IPS-15b (cell line): ENCODE measurements at regions not wholly inside any gene's neighbourhood (a gene's known extent, or its start where the extent isn't known, plus 50 kb on each side); places are given as distances from the start of the nearest gene placed in this dataset.

ENCODE experiments used
- H3K27me3 ChIP-seq: one replicate; pipeline ENCODE4 v1.6.1; 2013; ENCODE audit warnings: low read length; ENCODE audit not compliant: control insufficient read depth, insufficient read depth
- H3K36me3 ChIP-seq: one replicate; pipeline ENCODE4 v1.6.1; 2013; ENCODE audit warnings: low read length; ENCODE audit not compliant: control insufficient read depth, insufficient read depth
- H3K4me1 ChIP-seq: one replicate; pipeline ENCODE4 v1.6.1; 2013; ENCODE audit warnings: mild to moderate bottlenecking, low read length; ENCODE audit not compliant: control insufficient read depth, insufficient read depth
- H3K4me3 ChIP-seq: one replicate; pipeline ENCODE4 v1.5.1; 2013; ENCODE audit warnings: low read depth, low read length
- H3K9ac ChIP-seq: one replicate; pipeline ENCODE4 v1.6.1; 2013; ENCODE audit warnings: low read depth, mild to moderate bottlenecking, low read length
- H3K9me3 ChIP-seq: one replicate; pipeline ENCODE4 v1.6.1; 2013; ENCODE audit warnings: mild to moderate bottlenecking, low read length; ENCODE audit not compliant: control insufficient read depth, insufficient read depth

DNA sequence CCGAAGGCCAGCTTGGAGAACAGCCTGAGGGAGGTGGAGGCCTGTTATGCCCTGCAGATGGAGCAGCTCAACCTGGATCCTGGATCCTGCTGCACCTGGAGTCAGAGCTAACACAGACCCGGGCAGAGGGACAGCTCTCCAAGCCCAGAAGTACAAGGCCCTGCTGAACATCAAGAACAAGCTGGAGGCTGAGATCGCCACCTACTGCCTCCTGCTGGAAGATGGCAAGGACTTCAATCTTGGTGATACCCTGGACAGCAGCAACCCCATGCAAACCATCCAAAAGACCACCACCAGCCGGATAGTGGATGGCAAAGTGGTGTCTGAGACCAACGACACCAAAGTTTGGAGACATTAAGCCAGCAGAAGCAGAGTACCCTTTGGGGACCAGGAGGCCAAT, 223.5 kb upstream of the ID4 start:
- Histone ChIP-seq H3K9me3 (no peaks in the 10 kb centered on the region), H3K36me3 (no peaks in the 10 kb centered on the region), H3K4me1 (peaks cover 2% of the 10 kb centered on the region), H3K9ac (no peak overlapping the region), H3K4me3 (no peak overlapping the region), H3K27me3 (no peaks in the 10 kb centered on the region)

DNA sequence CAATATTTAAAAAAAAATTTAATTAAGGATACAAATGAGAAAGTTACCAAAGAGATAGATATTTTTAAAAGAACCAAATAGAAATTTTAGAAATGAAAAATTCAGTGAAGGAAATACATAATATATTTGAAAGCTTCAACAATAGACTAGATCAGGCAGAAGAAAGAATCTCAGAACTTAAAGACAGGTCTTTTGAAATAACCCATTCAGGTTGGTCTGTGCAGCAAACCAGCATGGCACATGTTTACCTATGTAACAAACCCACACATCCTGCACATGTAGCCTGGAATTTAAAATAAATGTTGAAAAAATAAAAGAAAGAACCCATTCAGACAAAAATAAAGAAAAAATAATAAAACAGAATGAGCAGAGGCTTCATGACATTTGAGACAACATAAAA, 221.1 kb upstream of the ID4 start:
- Histone ChIP-seq H3K4me1 (no peaks in the 10 kb centered on the region), H3K4me3 (no peak overlapping the region), H3K9me3 (no peaks in the 10 kb centered on the region), H3K36me3 (no peaks in the 10 kb centered on the region), H3K9ac (no peak overlapping the region), H3K27me3 (no peaks in the 10 kb centered on the region)

DNA sequence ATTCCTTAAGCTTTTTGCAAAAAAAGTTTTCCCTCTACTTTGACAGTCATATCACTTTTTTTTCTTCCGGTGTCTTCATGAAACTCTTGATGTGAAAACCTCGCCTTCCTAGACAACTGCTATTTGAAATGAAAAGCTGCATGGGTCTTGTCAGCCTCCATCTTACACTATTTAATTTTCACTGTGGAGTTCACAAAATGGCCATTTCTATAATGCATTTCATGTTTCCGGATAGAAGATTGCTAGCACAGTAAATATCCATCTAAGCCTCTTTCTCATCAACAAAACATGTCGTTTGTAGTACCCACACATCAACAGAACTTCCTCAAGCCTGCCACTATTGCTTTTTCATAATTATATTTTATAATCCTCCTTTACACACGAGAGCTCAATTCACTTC, 204.9 kb upstream of the ID4 start:
- Histone ChIP-seq H3K9me3 (no peaks in the 10 kb centered on the region), H3K4me1 (no peaks in the 10 kb centered on the region), H3K36me3 (no peaks in the 10 kb centered on the region), H3K4me3 (no peak overlapping the region), H3K27me3 (no peaks in the 10 kb centered on the region), H3K9ac (no peak overlapping the region)

DNA sequence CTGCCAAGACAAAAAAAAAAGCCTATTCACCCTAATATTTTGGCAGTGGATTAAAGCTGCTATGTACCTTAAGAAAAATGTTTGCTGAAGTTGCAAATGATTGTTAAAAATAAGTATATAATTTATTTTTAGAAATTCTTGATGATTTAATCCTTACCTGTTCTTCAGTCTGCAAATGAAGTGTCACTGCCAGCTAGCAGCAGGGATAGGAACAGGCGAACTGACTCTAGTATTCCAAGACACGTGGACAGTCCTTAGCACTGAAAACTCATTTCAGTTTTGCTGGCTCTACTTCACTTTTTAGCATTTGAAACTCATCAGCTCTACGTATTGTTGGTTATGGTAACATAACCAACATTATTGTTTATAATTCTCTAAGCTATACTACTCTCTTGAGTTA, 204.4 kb upstream of the ID4 start:
- Histone ChIP-seq H3K4me1 (no peaks in the 10 kb centered on the region), H3K4me3 (no peak overlapping the region), H3K27me3 (no peaks in the 10 kb centered on the region), H3K9me3 (no peaks in the 10 kb centered on the region), H3K36me3 (no peaks in the 10 kb centered on the region), H3K9ac (no peak overlapping the region)

DNA sequence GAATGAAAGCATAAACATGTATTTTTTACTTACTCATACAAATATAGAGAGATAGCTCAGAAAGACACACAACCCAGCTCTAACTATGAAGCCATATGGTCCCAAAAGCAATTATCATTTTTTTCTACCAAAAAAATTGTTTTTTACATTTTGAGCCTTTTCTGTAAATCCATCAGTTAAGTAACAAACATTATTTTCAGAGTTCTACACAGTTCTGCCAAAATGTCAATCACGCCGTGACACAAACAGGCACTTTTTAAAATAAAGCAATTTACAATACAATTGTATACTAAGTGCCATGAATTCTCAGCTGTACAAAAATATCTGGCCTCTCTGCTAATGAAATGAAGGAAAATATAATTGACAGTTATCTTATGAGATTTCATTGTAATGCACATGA, 201.4 kb upstream of the ID4 start:
- no peak overlapping the region for H3K4me3 ChIP-seq
- no peak overlapping the region for H3K9ac ChIP-seq
- no peaks in the 10 kb centered on the region for H3K4me1 ChIP-seq
- H3K27me3 ChIP-seq = no peaks in the 10 kb centered on the region
- H3K9me3 ChIP-seq = no peaks in the 10 kb centered on the region
- no peaks in the 10 kb centered on the region for H3K36me3 ChIP-seq

DNA sequence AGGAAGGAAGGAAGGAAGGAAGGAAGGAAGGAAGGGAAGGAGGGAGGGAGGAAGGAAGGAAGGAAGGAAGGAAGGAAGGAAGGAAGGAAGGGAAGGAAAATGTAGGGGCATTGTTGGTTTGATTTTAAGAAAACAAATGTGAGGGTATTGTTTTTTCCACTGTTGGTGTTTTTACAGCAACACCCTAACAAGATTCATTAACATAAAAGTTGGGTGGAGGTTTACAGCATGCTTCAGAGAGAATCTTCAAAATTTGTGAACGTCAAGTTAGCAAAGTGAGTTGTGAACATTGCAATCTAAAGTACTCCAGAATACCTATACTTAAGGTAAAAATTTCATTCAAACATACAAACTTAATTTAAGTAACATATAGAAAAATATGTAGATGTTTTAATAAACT, 200.2 kb upstream of the ID4 start:
- H3K9ac ChIP-seq = no peak overlapping the region
- H3K36me3 ChIP-seq = no peaks in the 10 kb centered on the region
- no peaks in the 10 kb centered on the region for H3K9me3 ChIP-seq
- H3K27me3 ChIP-seq = no peaks in the 10 kb centered on the region
- no peak overlapping the region for H3K4me3 ChIP-seq
- H3K4me1 ChIP-seq = no peaks in the 10 kb centered on the region

DNA sequence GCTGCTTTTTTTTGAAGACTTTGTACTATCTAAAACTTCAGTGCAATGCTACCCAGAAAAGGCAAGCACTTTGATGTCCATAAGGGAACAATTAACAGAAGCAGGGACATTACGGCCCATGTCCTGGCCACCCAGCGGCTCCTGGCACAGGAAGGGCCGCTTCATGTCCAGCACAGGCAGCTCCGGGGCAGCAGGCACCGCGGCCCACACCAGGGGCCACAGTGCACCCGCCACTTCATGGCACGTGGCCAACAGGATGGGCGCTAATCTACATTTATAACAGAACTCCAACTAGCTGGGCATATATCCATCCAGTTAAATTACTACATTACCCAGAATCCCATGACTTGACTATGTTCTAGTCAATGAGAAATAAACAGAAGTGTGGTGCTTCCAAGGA, 198.2 kb upstream of the ID4 start:
- no peak overlapping the region for H3K4me3 ChIP-seq
- no peaks in the 10 kb centered on the region for H3K4me1 ChIP-seq
- H3K9me3 ChIP-seq = no peaks in the 10 kb centered on the region
- no peaks in the 10 kb centered on the region for H3K27me3 ChIP-seq
- no peaks in the 10 kb centered on the region for H3K36me3 ChIP-seq
- no peak overlapping the region for H3K9ac ChIP-seq

DNA sequence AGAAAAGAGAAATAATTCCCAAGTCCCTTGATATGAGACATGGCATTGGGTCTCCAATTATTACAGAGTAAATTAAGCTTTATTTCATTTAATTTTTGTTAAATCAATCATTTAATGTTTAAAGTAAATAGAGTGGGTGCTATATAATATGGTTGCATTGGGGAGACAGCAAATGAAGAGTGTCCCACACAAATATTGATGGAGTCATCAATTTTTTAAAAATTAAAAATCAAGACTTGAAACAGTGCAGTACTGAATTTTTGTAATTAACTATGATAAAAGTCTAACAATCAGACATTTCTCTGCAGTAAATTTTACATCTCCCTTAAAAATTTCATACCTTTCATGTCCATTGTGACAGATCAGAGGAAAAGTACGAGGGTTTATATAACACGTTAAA, 193.9 kb upstream of the ID4 start:
- H3K9me3 ChIP-seq = no peaks in the 10 kb centered on the region
- no peaks in the 10 kb centered on the region for H3K36me3 ChIP-seq
- H3K4me1 ChIP-seq = no peaks in the 10 kb centered on the region
- H3K9ac ChIP-seq = no peak overlapping the region
- H3K4me3 ChIP-seq = no peak overlapping the region
- no peaks in the 10 kb centered on the region for H3K27me3 ChIP-seq

DNA sequence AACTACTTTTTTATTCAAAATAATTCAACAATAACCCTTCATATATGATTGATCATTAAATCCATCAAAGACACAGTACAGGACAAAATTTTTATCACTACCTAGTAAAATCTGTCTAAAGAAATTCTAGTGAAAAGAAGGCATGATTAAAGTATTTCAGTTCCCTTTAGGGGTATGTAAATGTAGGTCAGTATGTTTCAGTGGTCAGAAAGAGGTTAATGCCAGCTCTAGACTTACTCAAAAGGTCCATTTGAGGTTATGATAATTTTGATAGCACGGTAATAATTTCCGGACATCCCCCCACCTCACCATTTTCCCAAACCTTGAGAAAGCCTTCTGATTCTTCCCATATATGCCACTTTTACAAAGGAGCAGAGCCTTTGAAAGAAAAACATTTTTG, 193.5 kb upstream of the ID4 start:
- H3K9me3 ChIP-seq = no peaks in the 10 kb centered on the region
- no peaks in the 10 kb centered on the region for H3K4me1 ChIP-seq
- no peaks in the 10 kb centered on the region for H3K36me3 ChIP-seq
- H3K4me3 ChIP-seq = no peak overlapping the region
- no peaks in the 10 kb centered on the region for H3K27me3 ChIP-seq
- H3K9ac ChIP-seq = no peak overlapping the region

DNA sequence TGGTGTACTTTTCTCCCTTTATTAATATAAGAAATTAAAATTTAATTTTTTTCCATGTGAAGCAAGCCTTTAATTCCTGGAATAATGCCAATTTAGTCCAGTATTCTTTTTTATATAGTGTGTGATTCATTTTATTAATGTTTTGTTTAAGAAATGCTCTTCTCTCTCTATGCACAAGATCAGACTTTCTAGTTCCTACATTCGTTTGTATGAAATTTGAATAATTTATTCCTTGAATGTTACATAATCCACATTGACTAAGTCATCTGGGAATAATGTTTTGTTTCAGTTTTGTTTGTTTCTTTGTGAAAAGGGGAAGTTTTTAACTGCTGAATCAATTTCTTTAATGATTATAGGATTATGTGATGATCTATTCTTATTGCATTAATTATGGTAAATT, 181.4 kb upstream of the ID4 start:
- Histone ChIP-seq H3K4me1 (peaks cover 7% of the 10 kb centered on the region), H3K27me3 (no peaks in the 10 kb centered on the region), H3K36me3 (no peaks in the 10 kb centered on the region), H3K4me3 (no peak overlapping the region), H3K9ac (no peak overlapping the region), H3K9me3 (no peaks in the 10 kb centered on the region)

DNA sequence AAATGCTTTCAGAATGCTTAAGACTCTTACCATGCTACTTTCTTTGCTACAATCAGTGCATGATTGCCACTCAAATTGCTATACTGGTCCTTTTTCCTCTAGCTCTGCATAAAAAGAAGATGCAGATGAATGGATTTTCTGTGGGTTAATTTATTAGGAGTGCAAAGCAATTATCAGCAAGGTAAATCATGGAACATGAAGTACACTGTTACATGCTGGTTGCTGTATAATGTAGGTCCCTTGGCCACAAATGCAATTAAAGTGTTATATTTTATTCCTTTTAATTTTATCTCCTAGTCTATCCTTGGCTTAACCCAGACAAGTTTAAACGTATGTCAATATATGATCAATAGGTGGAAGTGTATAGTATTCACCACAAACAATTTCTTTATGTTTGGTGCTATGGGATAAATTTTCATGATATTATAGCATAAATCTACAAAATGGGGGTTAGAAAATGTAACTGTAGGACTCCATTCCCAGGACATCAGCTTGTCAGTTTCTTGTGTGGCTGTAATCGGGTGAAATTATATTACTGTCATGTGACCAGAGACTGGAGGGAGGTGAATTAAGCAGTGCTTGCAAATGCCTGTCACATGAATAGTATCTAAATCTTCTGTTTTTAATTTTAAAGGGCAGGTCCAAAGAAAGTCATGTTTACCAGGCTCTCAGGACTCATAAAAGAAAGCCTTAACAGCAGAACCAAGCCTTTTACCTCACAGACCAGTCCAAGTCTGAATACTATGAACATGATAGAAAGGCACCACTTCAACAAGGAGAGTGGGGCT, 176.9 kb upstream of the ID4 start:
- no peaks in the 10 kb centered on the region for H3K27me3 ChIP-seq
- H3K4me1 ChIP-seq = peaks cover 34% of the 10 kb centered on the region
- H3K4me3 ChIP-seq = no peak overlapping the region
- no peak overlapping the region for H3K9ac ChIP-seq
- H3K9me3 ChIP-seq = no peaks in the 10 kb centered on the region
- no peaks in the 10 kb centered on the region for H3K36me3 ChIP-seq

DNA sequence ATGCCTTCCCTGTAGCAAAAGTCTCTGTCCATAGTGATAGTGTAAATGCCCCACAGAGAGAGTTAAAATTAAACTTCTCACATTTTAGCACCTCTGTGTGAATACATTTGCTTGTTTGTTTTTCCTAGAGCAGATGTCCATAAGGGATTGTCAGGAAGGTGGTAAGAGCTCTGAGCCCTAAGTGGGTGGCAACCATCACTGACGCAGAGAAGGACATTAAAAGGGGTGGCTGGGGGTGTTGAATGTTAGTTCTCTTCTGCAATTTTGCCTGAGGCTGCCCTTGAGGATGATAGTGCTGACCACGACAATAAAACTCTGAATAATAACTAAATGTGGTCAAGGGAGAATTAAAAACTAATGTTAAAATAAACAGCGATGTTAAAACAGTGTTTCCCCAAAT, 174.3 kb upstream of the ID4 start:
- Histone ChIP-seq H3K4me3 (no peak overlapping the region), H3K4me1 (peaks cover 43% of the 10 kb centered on the region), H3K9ac (no peak overlapping the region), H3K9me3 (no peaks in the 10 kb centered on the region), H3K27me3 (no peaks in the 10 kb centered on the region), H3K36me3 (no peaks in the 10 kb centered on the region)
